ENCODE measurements at regions not wholly inside any gene's neighbourhood (a gene's known extent, or its start where the extent isn't known, plus 50 kb on each side); places are given as distances from the start of the nearest gene placed in this dataset.
"Not testable (repeated sequence)": the region's sequence is repeated elsewhere in the genome, so short reads cannot be mapped to it uniquely, and the experiment has no call there.

GRCh38 chr13:70518081-70518480 is 409.8 kb upstream of the KLHL1 start:
- Histone ChIP-seq H3K9ac (ENCODE audit: low read depth, low read length, poor library complexity, severe bottlenecking) (no peak overlapping the region), H3K4me2 (ENCODE audit: low read depth, low read length, poor library complexity, severe bottlenecking) (no peak overlapping the region), H2AFZ (ENCODE audit: low read length) (no peak overlapping the region), H3K9me2 (replicated peaks; ENCODE audit: low read depth, low read length) (no peaks in the 10 kb centered on the region), H3F3A (ENCODE audit: low read depth) (no peaks in the 10 kb centered on the region), H3K36me3 (ENCODE audit: insufficient read depth, low read length) (no peaks in the 10 kb centered on the region), H3K4me1 (ENCODE audit: insufficient read depth, low read length, poor library complexity, severe bottlenecking) (no peaks in the 10 kb centered on the region), H4K20me1 (ENCODE audit: insufficient read depth, low read length, poor library complexity, severe bottlenecking) (no peaks in the 10 kb centered on the region), H3K9me3 (ENCODE audit: insufficient read depth, low read depth, low read length) (no peaks in the 10 kb centered on the region), H3K79me2 (ENCODE audit: insufficient read depth, low read length) (no peaks in the 10 kb centered on the region), H3K4me3 (ENCODE audit: low read length, poor library complexity, severe bottlenecking) (no peak overlapping the region), H3K27me3 (ENCODE audit: insufficient read depth, low read length, poor library complexity, severe bottlenecking) (no peaks in the 10 kb centered on the region)
- no peak for TF ChIP-seq EZH2phosphoT487 (IDR thresholded peaks at IDR 0.05; ENCODE audit: borderline replicate concordance)
- TF ChIP-seq CTCF (conservative IDR thresholded peaks at IDR 0.05; ENCODE audit: low read length), result no peak

DNA sequence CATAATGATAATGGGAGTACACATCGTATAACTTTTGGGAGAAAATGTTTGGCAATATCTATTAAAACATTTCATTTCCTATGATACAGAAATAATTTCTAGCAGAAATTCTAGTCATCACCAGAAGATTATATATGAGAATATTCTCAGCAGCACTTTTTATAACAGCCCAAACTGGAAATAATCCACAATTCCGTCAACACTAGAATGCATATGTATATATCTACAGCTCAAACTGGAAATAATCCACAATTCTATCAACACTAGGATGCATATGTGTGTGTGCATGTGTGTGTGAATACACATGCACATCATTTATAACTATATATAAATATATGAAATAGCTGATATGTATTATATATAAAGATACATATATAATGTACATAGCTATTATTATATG is 408.0 kb upstream of the KLHL1 start:
- TF ChIP-seq CTCF (conservative IDR thresholded peaks at IDR 0.05; ENCODE audit: low read length) (no peak), EZH2phosphoT487 (IDR thresholded peaks at IDR 0.05; ENCODE audit: borderline replicate concordance) (no peak)
- no peaks in the 10 kb centered on the region for H3K79me2 ChIP-seq (ENCODE audit: insufficient read depth, low read length)
- no peaks in the 10 kb centered on the region for H3K9me3 ChIP-seq (ENCODE audit: insufficient read depth, low read depth, low read length)
- H2AFZ ChIP-seq (ENCODE audit: low read length), result no peak overlapping the region
- H3F3A ChIP-seq (ENCODE audit: low read depth), result no peaks in the 10 kb centered on the region
- no peak overlapping the region for H3K4me2 ChIP-seq (ENCODE audit: low read depth, low read length, poor library complexity, severe bottlenecking)
- H3K9ac ChIP-seq (ENCODE audit: low read depth, low read length, poor library complexity, severe bottlenecking), result no peak overlapping the region
- no peaks in the 10 kb centered on the region for H3K9me2 ChIP-seq (replicated peaks; ENCODE audit: low read depth, low read length)
- no peaks in the 10 kb centered on the region for H4K20me1 ChIP-seq (ENCODE audit: insufficient read depth, low read length, poor library complexity, severe bottlenecking)
- H3K27me3 ChIP-seq (ENCODE audit: insufficient read depth, low read length, poor library complexity, severe bottlenecking), result no peaks in the 10 kb centered on the region
- no peak overlapping the region for H3K4me3 ChIP-seq (ENCODE audit: low read length, poor library complexity, severe bottlenecking)
- H3K36me3 ChIP-seq (ENCODE audit: insufficient read depth, low read length), result no peaks in the 10 kb centered on the region
- H3K4me1 ChIP-seq (ENCODE audit: insufficient read depth, low read length, poor library complexity, severe bottlenecking), result no peaks in the 10 kb centered on the region

DNA sequence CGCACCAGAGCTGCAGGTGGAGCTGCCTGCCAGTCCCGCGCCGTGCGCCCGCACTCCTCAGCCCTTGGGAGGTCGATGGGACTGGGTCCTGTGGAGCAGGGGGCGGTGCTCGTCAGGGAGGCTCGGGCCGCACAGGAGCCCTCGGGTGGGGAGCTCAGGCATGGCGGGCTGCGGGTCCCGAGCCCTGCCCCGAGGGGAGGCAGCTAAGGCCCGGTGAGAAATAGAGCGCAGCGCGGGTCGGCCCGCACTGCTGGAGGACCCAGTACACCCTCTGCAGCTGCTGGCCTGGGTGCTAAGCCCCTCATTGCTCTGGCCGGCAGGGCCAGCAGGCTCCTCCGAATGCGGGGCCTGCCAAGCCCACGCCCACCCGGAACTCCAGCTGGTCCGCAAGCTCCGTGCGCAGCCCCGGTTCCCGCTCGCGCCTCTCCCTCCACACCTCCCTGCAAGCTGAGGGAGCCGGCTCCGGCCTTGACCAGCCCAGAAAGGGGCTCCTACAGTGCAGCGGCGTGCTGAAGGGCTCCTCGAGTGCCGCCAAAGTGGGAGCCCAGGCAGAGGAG is 403.7 kb upstream of the KLHL1 start:
- H3K9ac ChIP-seq (ENCODE audit: low read depth, low read length, poor library complexity, severe bottlenecking); H3F3A ChIP-seq (ENCODE audit: low read depth); H3K4me3 ChIP-seq (ENCODE audit: low read length, poor library complexity, severe bottlenecking); H3K9me3 ChIP-seq (ENCODE audit: insufficient read depth, low read depth, low read length); H3K36me3 ChIP-seq (ENCODE audit: insufficient read depth, low read length); H2AFZ ChIP-seq (ENCODE audit: low read length); H3K4me1 ChIP-seq (ENCODE audit: insufficient read depth, low read length, poor library complexity, severe bottlenecking); H3K9me2 ChIP-seq (replicated peaks; ENCODE audit: low read depth, low read length); H3K4me2 ChIP-seq (ENCODE audit: low read depth, low read length, poor library complexity, severe bottlenecking); H4K20me1 ChIP-seq (ENCODE audit: insufficient read depth, low read length, poor library complexity, severe bottlenecking); H3K79me2 ChIP-seq (ENCODE audit: insufficient read depth, low read length); H3K27me3 ChIP-seq (ENCODE audit: insufficient read depth, low read length, poor library complexity, severe bottlenecking): not testable (repeated sequence)

DNA sequence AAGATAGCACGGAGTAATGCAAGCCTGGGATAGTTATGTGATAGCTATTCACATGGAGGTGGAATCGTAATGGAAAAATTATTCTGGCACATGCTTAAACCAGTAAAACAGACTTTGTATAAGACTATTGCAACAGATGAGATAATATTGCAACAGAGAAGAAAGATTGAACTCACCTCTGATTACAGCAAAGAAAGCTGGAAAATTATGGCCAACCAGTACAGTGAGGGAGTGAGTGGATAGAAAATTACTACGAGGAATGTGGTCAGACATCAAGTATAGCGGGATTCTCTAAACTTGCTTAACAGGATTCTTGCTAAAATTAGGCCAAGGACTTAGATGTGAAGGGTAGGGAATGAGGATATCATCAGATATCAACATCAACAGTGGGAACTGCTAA is 397.6 kb upstream of the KLHL1 start:
- no peak overlapping the region for H3K4me3 ChIP-seq (ENCODE audit: low read length, poor library complexity, severe bottlenecking)
- H4K20me1 ChIP-seq (ENCODE audit: insufficient read depth, low read length, poor library complexity, severe bottlenecking), result no peaks in the 10 kb centered on the region
- no peak overlapping the region for H2AFZ ChIP-seq (ENCODE audit: low read length)
- no peak overlapping the region for H3K9ac ChIP-seq (ENCODE audit: low read depth, low read length, poor library complexity, severe bottlenecking)
- H3K36me3 ChIP-seq (ENCODE audit: insufficient read depth, low read length), result no peaks in the 10 kb centered on the region
- no peaks in the 10 kb centered on the region for H3K9me2 ChIP-seq (replicated peaks; ENCODE audit: low read depth, low read length)
- no peak for TF ChIP-seq CTCF (conservative IDR thresholded peaks at IDR 0.05; ENCODE audit: low read length)
- no peak for TF ChIP-seq EZH2phosphoT487 (IDR thresholded peaks at IDR 0.05; ENCODE audit: borderline replicate concordance)
- no peaks in the 10 kb centered on the region for H3K4me1 ChIP-seq (ENCODE audit: insufficient read depth, low read length, poor library complexity, severe bottlenecking)
- H3K9me3 ChIP-seq (ENCODE audit: insufficient read depth, low read depth, low read length), result no peaks in the 10 kb centered on the region
- no peaks in the 10 kb centered on the region for H3K27me3 ChIP-seq (ENCODE audit: insufficient read depth, low read length, poor library complexity, severe bottlenecking)
- H3K4me2 ChIP-seq (ENCODE audit: low read depth, low read length, poor library complexity, severe bottlenecking), result no peak overlapping the region
- H3F3A ChIP-seq (ENCODE audit: low read depth), result no peaks in the 10 kb centered on the region
- H3K79me2 ChIP-seq (ENCODE audit: insufficient read depth, low read length), result no peaks in the 10 kb centered on the region

Measured in Loucy (cell line).